Caco-2 (cell line): ENCODE measurements at regions not wholly inside any gene's neighbourhood (a gene's known extent, or its start where the extent isn't known, plus 50 kb on each side); places are given as distances from the start of the nearest gene placed in this dataset.

Source experiments
- BruUV-seq: library from RNA; stranded (reverse); fragments of 400-500 nt; replicated peaks from 2 replicates; lab custom pipeline; 2021; lab: Mats Ljungman, UMichigan
- CTCF ChIA-PET: fragments of 300-600 bp; sonication (Branson Sonifier 250); formaldehyde crosslinking; loops from one replicate; lab custom pipeline; 2022; ENCODE audit warnings: antibody characterized with exemption; lab: Charles Lee
- POLR2A ChIA-PET: fragments of 300-600 bp; sonication (Branson Sonifier 250); formaldehyde crosslinking; loops from one replicate; lab custom pipeline; 2022; ENCODE audit warnings: antibody characterized with exemption; lab: Charles Lee
- DNase-seq, 2 experiments: peaks; one replicate each; pipeline versions ENCODE4 v3.0.0 to v3.0.0-alpha.2; 2020 to 2022
- H3K27me3 ChIP-seq: replicated peaks from 2 replicates; pipeline ENCODE4 v1.6.0; 2011; ENCODE audit warnings: low read length; ENCODE audit not compliant: control insufficient read depth, insufficient read depth
- H3K36me3 ChIP-seq: 2 replicates; pipeline ENCODE4 v1.5.1; 2011; ENCODE audit warnings: low read length; ENCODE audit not compliant: control insufficient read depth, insufficient read depth
- H3K4me1 ChIP-seq: fragments of 250-450 bp; sonication (Bioruptor Pico); 2 replicates; pipeline ENCODE4 v1.5.1; 2020; ENCODE audit warnings: mild to moderate bottlenecking
- H3K4me3 ChIP-seq: 2 replicates; pipeline ENCODE4 v1.5.1; 2011; ENCODE audit warnings: low read depth, mild to moderate bottlenecking, control low read depth, low read length
- H3K9me3 ChIP-seq: fragments of 250-450 bp; sonication (Bioruptor Pico); 2 replicates; pipeline ENCODE4 v1.5.1; 2020; ENCODE audit warnings: mild to moderate bottlenecking, moderate library complexity
- H3K27ac Mint-ChIP-seq: one replicate; pipeline ENCODE4 v1.8.0; 2022; ENCODE audit warnings: mixed read lengths; ENCODE audit not compliant: unreplicated experiment
- H3K27me3 Mint-ChIP-seq: one replicate; pipeline ENCODE4 v1.8.0; 2022; ENCODE audit warnings: mixed read lengths; ENCODE audit not compliant: insufficient read depth, unreplicated experiment
- H3K36me3 Mint-ChIP-seq: one replicate; pipeline ENCODE4 v1.8.0; 2022; ENCODE audit warnings: mild to moderate bottlenecking, mixed read lengths; ENCODE audit not compliant: insufficient read depth, unreplicated experiment
- H3K4me1 Mint-ChIP-seq: one replicate; pipeline ENCODE4 v1.8.0; 2022; ENCODE audit warnings: low read depth, mixed read lengths; ENCODE audit not compliant: unreplicated experiment
- H3K4me3 Mint-ChIP-seq: one replicate; pipeline ENCODE4 v1.8.0; 2022; ENCODE audit warnings: mild to moderate bottlenecking, moderate library complexity, mixed read lengths; ENCODE audit not compliant: unreplicated experiment
- H3K9me3 Mint-ChIP-seq: one replicate; pipeline ENCODE4 v1.8.0; 2022; ENCODE audit warnings: mixed read lengths; ENCODE audit not compliant: unreplicated experiment
- intact Hi-C: fragments of 100-400 bp; cut with micrococcal nuclease; formaldehyde crosslinking; loops from one replicate; pipeline ENCODE4 v1.10.0; 2022; ENCODE audit not compliant: unreplicated experiment
- TF ChIP-seq, protein P1 (sequence below), 2 experiments: fragments of 200-600 bp in 1 of 2; IDR thresholded peaks; 1 replicate in 1 of 2; 2 replicates in 1 of 2; pipeline versions ENCODE4 v1.5.1 to v1.8.0; 2011 to 2022; ENCODE audit warnings: antibody characterized with exemption in 1 of 2, control low read depth in 1 of 2, inconsistent platforms in 1 of 2, low read depth in 1 of 2, low read length in 1 of 2, mild to moderate bottlenecking in 1 of 2, moderate library complexity in 1 of 2; ENCODE audit not compliant: insufficient read depth in 1 of 2, severe bottlenecking in 1 of 2, unreplicated experiment in 1 of 2

DNA sequence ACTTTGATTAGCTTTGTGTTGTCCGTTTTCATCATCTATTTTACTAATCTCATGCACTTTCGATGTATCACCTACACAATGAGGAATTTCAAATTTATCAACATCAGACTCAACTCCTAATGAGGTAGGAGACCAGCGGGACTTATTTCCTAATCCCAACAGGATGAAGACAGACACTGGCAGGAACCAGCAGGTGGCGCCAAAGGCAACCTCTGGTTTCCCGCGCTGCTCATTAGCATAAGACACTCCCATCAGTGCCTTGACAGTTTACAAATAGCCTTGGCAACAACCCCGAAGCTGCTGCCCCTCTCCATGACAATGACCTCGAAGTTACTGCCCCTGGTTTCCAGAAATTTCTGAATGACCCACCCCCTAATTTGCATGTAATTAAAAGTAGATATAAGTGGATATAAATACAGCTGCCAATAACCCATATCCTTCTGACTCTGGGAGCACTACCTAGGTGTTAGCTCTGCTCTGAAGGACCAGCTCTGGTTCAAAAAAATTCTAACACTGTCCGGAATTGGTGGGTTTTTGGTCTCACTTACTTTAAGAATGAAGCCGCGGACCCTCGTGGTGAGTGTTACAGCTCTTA is 974.8 kb downstream of the ADGRL2 start:
- Histone ChIP-seq H3K27me3 (no peaks in the 10 kb centered on the region), H3K4me1 (no peaks in the 10 kb centered on the region), H3K4me3 (no peak overlapping the region), H3K36me3 (no peaks in the 10 kb centered on the region), H3K9me3 (no peaks in the 10 kb centered on the region)
- ChIA-PET POLR2A (no interaction called here), CTCF (no interaction called here)
- Mint-ChIP-seq H3K27ac (no peak overlapping the region), H3K4me1 (no peaks in the 10 kb centered on the region), H3K9me3 (no peaks in the 10 kb centered on the region), H3K27me3 (peaks cover 9% of the 10 kb centered on the region), H3K4me3 (no peak overlapping the region), H3K36me3 (no peaks in the 10 kb centered on the region)
- TF ChIP-seq, protein P1, sequence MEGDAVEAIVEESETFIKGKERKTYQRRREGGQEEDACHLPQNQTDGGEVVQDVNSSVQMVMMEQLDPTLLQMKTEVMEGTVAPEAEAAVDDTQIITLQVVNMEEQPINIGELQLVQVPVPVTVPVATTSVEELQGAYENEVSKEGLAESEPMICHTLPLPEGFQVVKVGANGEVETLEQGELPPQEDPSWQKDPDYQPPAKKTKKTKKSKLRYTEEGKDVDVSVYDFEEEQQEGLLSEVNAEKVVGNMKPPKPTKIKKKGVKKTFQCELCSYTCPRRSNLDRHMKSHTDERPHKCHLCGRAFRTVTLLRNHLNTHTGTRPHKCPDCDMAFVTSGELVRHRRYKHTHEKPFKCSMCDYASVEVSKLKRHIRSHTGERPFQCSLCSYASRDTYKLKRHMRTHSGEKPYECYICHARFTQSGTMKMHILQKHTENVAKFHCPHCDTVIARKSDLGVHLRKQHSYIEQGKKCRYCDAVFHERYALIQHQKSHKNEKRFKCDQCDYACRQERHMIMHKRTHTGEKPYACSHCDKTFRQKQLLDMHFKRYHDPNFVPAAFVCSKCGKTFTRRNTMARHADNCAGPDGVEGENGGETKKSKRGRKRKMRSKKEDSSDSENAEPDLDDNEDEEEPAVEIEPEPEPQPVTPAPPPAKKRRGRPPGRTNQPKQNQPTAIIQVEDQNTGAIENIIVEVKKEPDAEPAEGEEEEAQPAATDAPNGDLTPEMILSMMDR (IDR thresholded peaks at IDR 0.05; ENCODE audit: insufficient read depth in 1 of 2, low read depth in 1 of 2, low read length in 1 of 2, severe bottlenecking in 1 of 2, unreplicated experiment in 1 of 2), result peak in 1 of 2 experiments; percentile 24
- DNase-seq, result peak; percentile 29 to 32
- no TSS peak for BruUV-seq
- intact Hi-C loops, result no loop called here

DNA sequence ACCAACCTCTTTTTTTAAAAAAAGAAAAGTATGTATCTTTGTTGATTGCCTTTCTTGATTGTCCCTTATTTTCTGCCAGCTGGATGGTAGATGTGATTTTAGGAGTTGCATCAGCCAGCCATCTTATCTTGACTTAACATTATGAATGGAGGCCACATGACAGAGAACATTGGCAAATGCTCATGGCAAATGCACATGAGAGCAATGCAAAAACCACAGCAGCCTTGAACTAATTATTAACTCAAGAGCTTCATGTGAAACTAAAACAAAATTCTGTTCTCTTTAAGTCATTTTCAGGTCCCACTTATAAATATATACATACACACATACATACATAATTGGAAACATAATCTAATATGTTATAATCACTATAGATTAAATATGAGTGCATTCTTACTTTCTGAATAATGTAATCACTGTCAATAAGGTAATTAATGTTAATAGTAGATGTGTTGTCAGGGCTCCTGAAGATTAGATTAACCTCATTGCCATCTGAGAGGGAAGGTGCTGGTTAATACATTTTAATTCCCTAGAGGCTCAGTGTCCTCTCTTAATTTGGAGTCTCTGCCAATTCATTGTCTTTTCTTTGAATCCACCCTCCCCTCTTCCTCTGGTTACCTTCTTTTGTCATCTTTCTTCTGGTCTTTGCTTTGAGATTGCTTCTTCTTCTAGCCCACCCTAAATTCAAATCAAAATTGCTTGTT is 962.2 kb downstream of the ADGRL2 start:
- H3K36me3 ChIP-seq, result no peaks in the 10 kb centered on the region
- intact Hi-C loops, result no loop called here
- Mint-ChIP-seq H3K9me3 (no peaks in the 10 kb centered on the region), H3K27me3 (peaks cover 2% of the 10 kb centered on the region), H3K4me1 (peaks cover 6% of the 10 kb centered on the region), H3K4me3 (no peak overlapping the region), H3K36me3 (no peaks in the 10 kb centered on the region), H3K27ac (no peak overlapping the region)
- ChIA-PET POLR2A (no interaction called here), CTCF (no interaction called here)
- H3K4me3 ChIP-seq, result no peak overlapping the region
- DNase-seq, result no peak
- TF ChIP-seq, protein P1 (IDR thresholded peaks at IDR 0.05; ENCODE audit: insufficient read depth in 1 of 2, low read depth in 1 of 2, low read length in 1 of 2, severe bottlenecking in 1 of 2, unreplicated experiment in 1 of 2), result no peak
- no peaks in the 10 kb centered on the region for H3K27me3 ChIP-seq
- BruUV-seq, result no TSS peak
- H3K9me3 ChIP-seq, result no peaks in the 10 kb centered on the region
- no peaks in the 10 kb centered on the region for H3K4me1 ChIP-seq

DNA sequence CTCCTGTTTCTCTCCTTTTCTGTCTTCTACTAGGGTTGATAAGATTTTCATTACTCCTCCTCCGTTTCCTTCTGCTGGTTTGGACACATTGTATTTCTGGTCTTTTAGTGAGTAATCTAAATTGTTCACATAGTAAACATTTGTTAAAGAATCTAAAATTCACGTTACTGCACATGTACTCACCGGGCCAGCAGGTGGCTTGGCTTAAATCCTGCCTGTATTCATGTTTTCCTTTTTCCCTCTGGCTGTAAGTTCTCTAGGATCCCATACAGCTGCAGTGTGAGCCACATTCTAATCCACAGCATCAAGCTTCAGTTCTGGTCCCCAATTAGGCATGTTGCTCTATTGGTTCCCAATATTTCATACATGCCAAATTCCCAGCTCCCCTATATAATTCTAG is 958.3 kb downstream of the ADGRL2 start:
- intact Hi-C loops, result no loop called here
- CTCF ChIA-PET, result no interaction called here
- H3K4me3 Mint-ChIP-seq, result no peak overlapping the region
- Histone ChIP-seq H3K36me3 (no peaks in the 10 kb centered on the region), H3K4me1 (no peaks in the 10 kb centered on the region), H3K4me3 (no peak overlapping the region), H3K9me3 (no peaks in the 10 kb centered on the region), H3K27me3 (no peaks in the 10 kb centered on the region)
- H3K36me3 Mint-ChIP-seq, result no peaks in the 10 kb centered on the region
- peaks cover 17% of the 10 kb centered on the region for H3K4me1 Mint-ChIP-seq
- POLR2A ChIA-PET, result no interaction called here
- DNase-seq, result no peak
- H3K27me3 Mint-ChIP-seq, result peaks cover 6% of the 10 kb centered on the region
- TF ChIP-seq, protein P1 (IDR thresholded peaks at IDR 0.05; ENCODE audit: insufficient read depth in 1 of 2, low read depth in 1 of 2, low read length in 1 of 2, severe bottlenecking in 1 of 2, unreplicated experiment in 1 of 2), result no peak
- no peak overlapping the region for H3K27ac Mint-ChIP-seq
- no peaks in the 10 kb centered on the region for H3K9me3 Mint-ChIP-seq
- no TSS peak for BruUV-seq
